ENCODE measurements at regions not wholly inside any gene's neighbourhood (a gene's known extent, or its start where the extent isn't known, plus 50 kb on each side); places are given as distances from the start of the nearest gene placed in this dataset.
A peak's percentile ranks its signal among the peaks of the same experiment; 100 is the strongest.

DNA sequence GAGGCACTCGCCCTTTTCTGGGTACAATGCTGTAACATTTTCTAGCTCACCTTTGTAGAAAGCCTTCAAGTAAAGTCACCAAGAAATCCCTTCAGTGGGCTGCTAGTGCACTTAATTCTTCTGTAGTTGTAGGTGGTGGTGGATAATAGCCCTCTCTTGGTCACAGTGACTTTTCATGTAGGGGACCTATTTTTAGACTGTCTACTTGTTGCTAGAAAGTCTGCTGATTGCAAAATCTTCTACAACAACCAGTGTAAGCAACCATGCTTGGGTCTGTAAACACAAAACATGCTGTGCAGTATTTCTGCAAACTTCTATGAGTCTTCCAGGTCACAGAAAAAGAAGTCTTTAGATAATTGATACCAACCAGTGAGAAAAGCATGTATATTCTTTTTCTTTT lies 55.6 kb downstream of the PBDC1 start:
- no peak overlapping the region for H3K4me3 ChIP-seq (ENCODE audit: low read length)

DNA sequence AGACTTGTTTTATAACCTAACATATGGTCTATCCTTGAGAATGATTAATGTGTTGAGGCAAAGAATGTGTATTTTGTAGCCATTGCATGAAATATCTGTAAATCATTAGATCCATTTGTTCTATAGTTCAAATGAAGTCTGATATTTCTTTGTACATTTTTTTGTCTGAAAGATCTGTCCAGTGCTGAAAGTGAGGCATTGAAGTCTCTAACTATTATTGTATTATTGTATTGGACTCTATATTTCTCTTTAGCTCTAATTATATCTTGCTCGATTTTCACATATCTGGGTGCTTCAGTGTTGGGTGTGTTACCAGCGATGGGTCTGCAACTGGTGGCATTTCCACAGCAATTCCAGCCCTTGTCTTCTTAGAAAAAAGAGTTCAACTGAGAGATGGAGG lies 76.0 kb downstream of the PBDC1 start:
- TF ChIP-seq, protein P1, sequence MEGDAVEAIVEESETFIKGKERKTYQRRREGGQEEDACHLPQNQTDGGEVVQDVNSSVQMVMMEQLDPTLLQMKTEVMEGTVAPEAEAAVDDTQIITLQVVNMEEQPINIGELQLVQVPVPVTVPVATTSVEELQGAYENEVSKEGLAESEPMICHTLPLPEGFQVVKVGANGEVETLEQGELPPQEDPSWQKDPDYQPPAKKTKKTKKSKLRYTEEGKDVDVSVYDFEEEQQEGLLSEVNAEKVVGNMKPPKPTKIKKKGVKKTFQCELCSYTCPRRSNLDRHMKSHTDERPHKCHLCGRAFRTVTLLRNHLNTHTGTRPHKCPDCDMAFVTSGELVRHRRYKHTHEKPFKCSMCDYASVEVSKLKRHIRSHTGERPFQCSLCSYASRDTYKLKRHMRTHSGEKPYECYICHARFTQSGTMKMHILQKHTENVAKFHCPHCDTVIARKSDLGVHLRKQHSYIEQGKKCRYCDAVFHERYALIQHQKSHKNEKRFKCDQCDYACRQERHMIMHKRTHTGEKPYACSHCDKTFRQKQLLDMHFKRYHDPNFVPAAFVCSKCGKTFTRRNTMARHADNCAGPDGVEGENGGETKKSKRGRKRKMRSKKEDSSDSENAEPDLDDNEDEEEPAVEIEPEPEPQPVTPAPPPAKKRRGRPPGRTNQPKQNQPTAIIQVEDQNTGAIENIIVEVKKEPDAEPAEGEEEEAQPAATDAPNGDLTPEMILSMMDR (IDR thresholded peaks at IDR 0.05; ENCODE audit: insufficient read depth, low read depth, low read length, missing control alignments) = no peak
- no peak for DNase-seq (ENCODE audit: low read depth)
- H3K4me3 ChIP-seq (ENCODE audit: low read length) = no peak overlapping the region

More for the DNA sequence above, 55.6 kb downstream of the PBDC1 start:
- TF ChIP-seq, protein P1 (IDR thresholded peaks at IDR 0.05; ENCODE audit: insufficient read depth, low read depth, low read length, missing control alignments) = no peak
- DNase-seq (ENCODE audit: low read depth) = no peak

DNA sequence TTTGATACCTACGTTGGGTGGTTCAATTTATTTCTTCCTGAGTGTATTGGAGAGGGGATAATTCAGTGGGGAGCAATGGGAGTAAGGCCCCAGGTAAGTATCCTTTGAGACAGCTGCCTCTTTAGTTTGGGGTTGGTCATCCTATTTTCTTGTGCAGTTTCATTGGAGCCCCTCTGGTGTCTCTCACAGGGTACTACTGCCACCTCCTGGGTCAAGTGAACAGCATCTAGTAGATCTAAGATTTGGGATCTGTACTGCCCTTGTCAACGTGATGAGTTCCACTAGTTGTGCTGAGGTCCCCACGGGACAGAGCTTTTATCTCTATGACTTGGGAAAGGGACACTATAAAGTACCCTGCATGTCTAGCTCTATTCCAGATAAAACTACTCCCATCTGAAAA lies 80.6 kb downstream of the PBDC1 start:
- TF ChIP-seq, protein P1 (IDR thresholded peaks at IDR 0.05; ENCODE audit: insufficient read depth, low read depth, low read length, missing control alignments) = peak; percentile 54
- H3K4me3 ChIP-seq (ENCODE audit: low read length) = no peak overlapping the region
- peak; percentile 51 for DNase-seq (ENCODE audit: low read depth)

DNA sequence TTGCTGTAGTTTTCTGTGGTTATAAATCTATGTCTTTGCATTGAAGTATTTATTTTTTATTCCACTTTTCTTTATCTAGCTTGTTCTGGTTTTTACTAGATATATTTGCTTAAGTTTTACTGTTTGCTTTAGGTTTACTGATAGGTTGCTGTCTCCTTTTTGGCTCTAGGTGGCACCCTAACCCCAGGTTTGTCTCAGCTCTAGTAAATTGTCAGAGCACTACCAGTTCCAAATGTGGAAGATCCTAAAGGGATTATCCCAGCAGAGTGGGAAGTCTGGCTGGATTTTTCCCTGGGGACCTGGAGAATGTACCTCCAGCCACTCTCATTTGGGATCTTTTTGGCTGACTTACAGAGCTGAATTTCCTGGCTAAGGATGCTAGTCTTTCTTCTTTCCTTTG lies 106.1 kb downstream of the PBDC1 start:
- TF ChIP-seq, protein P1 (IDR thresholded peaks at IDR 0.05; ENCODE audit: insufficient read depth, low read depth, low read length, missing control alignments) = peak; percentile 70
- DNase-seq (ENCODE audit: low read depth) = peak; percentile 51
- H3K4me3 ChIP-seq (ENCODE audit: low read length) = no peak overlapping the region
